22Rv1 (cell line): ENCODE measurements at regions not wholly inside any gene's neighbourhood (a gene's known extent, or its start where the extent isn't known, plus 50 kb on each side); places are given as distances from the start of the nearest gene placed in this dataset.

Experiments used
- ZFX ChIP-seq: fragments of 450-650 bp; IDR thresholded peaks from 2 replicates; pipeline ENCODE4 v1.6.1; 2017; ENCODE audit warnings: antibody characterized with exemption, borderline replicate concordance
- TF ChIP-seq, protein P1 (sequence below): fragments of 450-650 bp; IDR thresholded peaks from 2 replicates; pipeline ENCODE4 v1.5.1; 2017; ENCODE audit warnings: mild to moderate bottlenecking

DNA sequence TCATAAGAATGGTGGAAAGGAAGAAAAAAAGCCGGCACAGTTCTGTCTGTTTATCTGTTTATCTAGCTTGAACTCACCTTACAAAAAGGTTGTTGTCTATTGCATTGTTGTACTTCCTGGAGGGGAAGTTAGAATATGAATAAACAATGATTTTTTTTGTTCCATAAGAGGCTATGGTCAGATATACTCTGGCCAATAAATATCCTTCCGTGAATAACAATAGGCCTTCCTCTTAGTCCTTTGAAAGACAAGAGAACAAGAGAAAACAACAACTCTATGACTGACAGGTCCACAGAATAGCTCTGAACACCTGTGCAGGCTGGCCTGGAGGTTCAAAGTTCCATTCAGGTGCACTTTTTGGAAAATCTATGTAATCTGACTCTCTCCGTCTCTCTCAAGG is 192.8 kb upstream of the KRR1 start:
- TF ChIP-seq, protein P1, sequence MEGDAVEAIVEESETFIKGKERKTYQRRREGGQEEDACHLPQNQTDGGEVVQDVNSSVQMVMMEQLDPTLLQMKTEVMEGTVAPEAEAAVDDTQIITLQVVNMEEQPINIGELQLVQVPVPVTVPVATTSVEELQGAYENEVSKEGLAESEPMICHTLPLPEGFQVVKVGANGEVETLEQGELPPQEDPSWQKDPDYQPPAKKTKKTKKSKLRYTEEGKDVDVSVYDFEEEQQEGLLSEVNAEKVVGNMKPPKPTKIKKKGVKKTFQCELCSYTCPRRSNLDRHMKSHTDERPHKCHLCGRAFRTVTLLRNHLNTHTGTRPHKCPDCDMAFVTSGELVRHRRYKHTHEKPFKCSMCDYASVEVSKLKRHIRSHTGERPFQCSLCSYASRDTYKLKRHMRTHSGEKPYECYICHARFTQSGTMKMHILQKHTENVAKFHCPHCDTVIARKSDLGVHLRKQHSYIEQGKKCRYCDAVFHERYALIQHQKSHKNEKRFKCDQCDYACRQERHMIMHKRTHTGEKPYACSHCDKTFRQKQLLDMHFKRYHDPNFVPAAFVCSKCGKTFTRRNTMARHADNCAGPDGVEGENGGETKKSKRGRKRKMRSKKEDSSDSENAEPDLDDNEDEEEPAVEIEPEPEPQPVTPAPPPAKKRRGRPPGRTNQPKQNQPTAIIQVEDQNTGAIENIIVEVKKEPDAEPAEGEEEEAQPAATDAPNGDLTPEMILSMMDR: no peak
- TF ChIP-seq ZFX: no peak
